Cardiac muscle cell (in vitro differentiated cells and primary cell): ENCODE measurements at regions not wholly inside any gene's neighbourhood (a gene's known extent, or its start where the extent isn't known, plus 50 kb on each side); places are given as distances from the start of the nearest gene placed in this dataset.

Source experiments
- DNase-seq, 2 donors: peaks; one replicate each; pipeline versions ENCODE4 v3.0.0 to v3.0.0-alpha.2; 2010 to 2017; ENCODE audit warnings: low read depth in 1 of 2, low spot score in 1 of 2
- H3K27ac ChIP-seq: fragments of 200-600 bp; sonication (generic); 2 replicates; pipeline ENCODE4 v1.5.1; 2016
- H3K27me3 ChIP-seq: fragments of 200-600 bp; sonication (generic); 2 replicates; pipeline ENCODE4 v1.6.0; 2016; ENCODE audit warnings: control low read depth
- H3K36me3 ChIP-seq: fragments of 200-600 bp; sonication (generic); 2 replicates; pipeline ENCODE4 v1.5.1; 2016; ENCODE audit warnings: control low read depth
- H3K4me1 ChIP-seq: fragments of 200-600 bp; sonication (generic); 2 replicates; pipeline ENCODE4 v1.8.1; 2017; ENCODE audit warnings: low read depth, mild to moderate bottlenecking, mixed run types
- H3K4me3 ChIP-seq: fragments of 200-600 bp; sonication (generic); 2 replicates; pipeline ENCODE4 v1.5.1; 2016; ENCODE audit warnings: mild to moderate bottlenecking
- H3K9me3 ChIP-seq: fragments of 200-600 bp; sonication (generic); 2 replicates; pipeline ENCODE4 v1.5.1; 2017; ENCODE audit warnings: low read depth, mild to moderate bottlenecking, control low read depth
- TF ChIP-seq, protein P1 (sequence below): IDR thresholded peaks from 2 replicates; pipeline ENCODE4 v1.5.1; 2012; ENCODE audit warnings: low read depth, mild to moderate bottlenecking, low read length

DNA sequence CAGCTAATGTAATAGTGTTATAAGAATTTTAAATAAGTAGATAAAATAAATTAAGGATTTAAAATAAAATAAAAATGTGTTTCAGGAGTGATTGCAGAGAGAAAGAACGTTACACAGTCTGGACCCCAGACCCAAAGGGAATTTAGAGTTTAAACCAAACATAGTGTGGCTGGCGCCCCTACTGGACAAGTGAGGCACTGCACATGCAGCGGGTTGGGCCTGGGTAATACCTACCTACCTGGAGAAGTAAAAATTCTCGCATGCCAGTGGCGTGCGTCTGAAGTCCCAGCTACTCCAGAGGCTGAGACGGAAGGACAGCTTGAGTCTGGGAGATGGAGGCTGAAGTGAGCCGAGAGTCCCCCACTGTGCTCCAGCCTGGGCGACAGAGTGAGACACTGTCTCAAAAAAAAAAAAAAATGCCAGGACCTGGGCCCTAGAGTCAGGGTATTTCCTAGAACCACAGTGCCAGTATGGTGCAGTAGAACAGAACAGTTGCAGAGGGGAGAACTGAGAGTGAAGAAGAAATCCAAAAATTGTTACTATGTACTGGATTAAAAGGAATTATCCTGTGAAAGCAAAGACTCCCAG, 71.4 kb upstream of the TCF21 start:
- H3K9me3 ChIP-seq = no peaks in the 10 kb centered on the region
- no peaks in the 10 kb centered on the region for H3K4me1 ChIP-seq
- no peak for DNase-seq
- no peak overlapping the region for H3K4me3 ChIP-seq
- no peak overlapping the region for H3K27ac ChIP-seq
- TF ChIP-seq, protein P1, sequence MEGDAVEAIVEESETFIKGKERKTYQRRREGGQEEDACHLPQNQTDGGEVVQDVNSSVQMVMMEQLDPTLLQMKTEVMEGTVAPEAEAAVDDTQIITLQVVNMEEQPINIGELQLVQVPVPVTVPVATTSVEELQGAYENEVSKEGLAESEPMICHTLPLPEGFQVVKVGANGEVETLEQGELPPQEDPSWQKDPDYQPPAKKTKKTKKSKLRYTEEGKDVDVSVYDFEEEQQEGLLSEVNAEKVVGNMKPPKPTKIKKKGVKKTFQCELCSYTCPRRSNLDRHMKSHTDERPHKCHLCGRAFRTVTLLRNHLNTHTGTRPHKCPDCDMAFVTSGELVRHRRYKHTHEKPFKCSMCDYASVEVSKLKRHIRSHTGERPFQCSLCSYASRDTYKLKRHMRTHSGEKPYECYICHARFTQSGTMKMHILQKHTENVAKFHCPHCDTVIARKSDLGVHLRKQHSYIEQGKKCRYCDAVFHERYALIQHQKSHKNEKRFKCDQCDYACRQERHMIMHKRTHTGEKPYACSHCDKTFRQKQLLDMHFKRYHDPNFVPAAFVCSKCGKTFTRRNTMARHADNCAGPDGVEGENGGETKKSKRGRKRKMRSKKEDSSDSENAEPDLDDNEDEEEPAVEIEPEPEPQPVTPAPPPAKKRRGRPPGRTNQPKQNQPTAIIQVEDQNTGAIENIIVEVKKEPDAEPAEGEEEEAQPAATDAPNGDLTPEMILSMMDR = peak; percentile 51
- H3K36me3 ChIP-seq = no peaks in the 10 kb centered on the region
- H3K27me3 ChIP-seq = peaks cover 7% of the 10 kb centered on the region

DNA sequence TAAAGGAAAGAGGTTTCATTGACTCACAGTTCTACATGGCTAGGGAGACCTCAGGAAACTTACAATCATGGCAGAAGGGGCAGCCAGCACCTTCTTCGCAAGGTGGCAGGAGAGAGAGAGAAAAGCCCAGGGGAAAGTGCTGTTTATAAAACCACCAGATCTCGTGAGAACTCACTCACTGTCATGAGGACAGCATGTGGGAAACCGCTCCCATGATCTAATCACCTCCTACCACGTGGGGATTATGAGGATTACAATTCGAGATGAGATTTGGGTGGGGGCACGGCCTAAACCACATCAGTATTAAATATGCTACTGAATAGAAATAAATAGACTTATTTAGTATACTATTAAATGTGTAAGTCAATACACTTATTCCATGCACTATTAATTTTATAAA, 70.6 kb upstream of the TCF21 start:
- TF ChIP-seq, protein P1 = no peak
- H3K36me3 ChIP-seq = no peaks in the 10 kb centered on the region
- H3K27ac ChIP-seq = no peak overlapping the region
- H3K4me1 ChIP-seq = no peaks in the 10 kb centered on the region
- H3K27me3 ChIP-seq = peaks cover 7% of the 10 kb centered on the region
- no peak for DNase-seq
- H3K4me3 ChIP-seq = no peak overlapping the region
- H3K9me3 ChIP-seq = no peaks in the 10 kb centered on the region

DNA sequence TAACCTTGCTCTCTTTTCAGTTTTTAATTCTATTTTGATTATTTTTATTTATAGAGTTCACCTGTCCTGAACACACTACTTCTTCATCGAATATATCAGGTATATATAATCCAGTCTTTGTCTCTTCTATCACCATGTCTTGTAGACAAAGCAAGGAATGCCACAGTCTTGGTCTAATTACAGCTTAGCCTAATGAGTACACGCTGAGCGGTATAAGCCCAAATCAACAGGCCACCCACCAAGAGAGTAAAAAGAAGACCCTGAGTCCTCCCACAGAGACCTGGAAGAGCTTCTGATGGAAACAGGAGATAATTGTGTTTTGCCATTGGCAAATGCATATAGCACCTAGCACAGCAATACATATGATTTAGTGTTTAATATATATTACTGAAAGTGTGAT, 68.7 kb upstream of the TCF21 start:
- no peaks in the 10 kb centered on the region for H3K4me1 ChIP-seq
- TF ChIP-seq, protein P1 = no peak
- no peak for DNase-seq

DNA sequence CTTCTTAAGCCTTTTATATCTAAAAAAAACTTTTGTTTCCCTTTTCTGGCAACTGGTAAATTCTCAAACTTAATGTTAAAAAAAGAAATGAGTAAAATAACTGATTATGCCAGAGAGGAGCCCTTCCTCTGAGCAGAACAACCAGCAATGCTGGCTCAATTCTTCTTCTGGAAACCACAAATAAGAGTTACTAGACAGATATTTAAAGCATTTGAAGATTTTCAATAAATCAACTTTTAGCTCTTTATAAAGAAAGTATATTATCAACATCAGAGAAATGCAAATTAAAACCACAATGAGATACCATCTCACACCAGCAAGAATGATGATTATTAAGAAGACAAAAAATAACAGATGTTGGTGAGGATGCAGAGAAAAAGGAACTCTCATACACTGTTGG, 61.1 kb upstream of the TCF21 start:
- Histone ChIP-seq H3K27me3 (no peaks in the 10 kb centered on the region), H3K4me1 (no peaks in the 10 kb centered on the region), H3K36me3 (no peaks in the 10 kb centered on the region), H3K9me3 (no peaks in the 10 kb centered on the region), H3K4me3 (no peak overlapping the region), H3K27ac (no peak overlapping the region)
- TF ChIP-seq, protein P1 = no peak
- DNase-seq = no peak

More for the DNA sequence above, 68.7 kb upstream of the TCF21 start:
- Histone ChIP-seq H3K4me3 (no peak overlapping the region), H3K9me3 (no peaks in the 10 kb centered on the region), H3K27ac (no peak overlapping the region), H3K36me3 (no peaks in the 10 kb centered on the region), H3K27me3 (no peaks in the 10 kb centered on the region)

DNA sequence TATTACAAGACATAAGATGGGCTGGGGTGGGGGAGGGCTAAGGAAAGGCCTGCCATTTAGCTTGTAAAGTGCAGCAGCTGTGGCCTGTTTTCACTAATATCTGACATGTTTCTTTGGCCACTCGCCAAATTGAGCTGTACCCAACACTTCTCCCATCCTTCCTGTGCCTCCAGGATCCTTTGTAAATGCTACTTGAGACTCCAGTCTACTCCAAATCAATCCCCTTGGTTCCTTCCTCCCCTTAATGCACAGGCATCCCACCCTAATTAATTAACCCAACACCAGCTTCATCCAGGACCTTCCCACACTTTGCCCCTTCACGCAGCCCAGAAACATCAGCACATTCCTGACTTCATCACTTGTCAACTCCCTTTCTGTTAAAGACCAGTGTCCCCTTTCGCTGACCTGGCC, 55.0 kb upstream of the TCF21 start:
- DNase-seq = peak; percentile 51 to 75
- Histone ChIP-seq H3K27me3 (peaks cover 3% of the 10 kb centered on the region), H3K9me3 (no peaks in the 10 kb centered on the region), H3K27ac (no peak overlapping the region), H3K4me1 (no peaks in the 10 kb centered on the region), H3K36me3 (no peaks in the 10 kb centered on the region), H3K4me3 (no peak overlapping the region)
- TF ChIP-seq, protein P1 = no peak
